ENCODE measurements at regions not wholly inside any gene's neighbourhood (a gene's known extent, or its start where the extent isn't known, plus 50 kb on each side); places are given as distances from the start of the nearest gene placed in this dataset.

GRCh38 chr13:26821672-26822071, 61.1 kb upstream of the GPR12 start:
- no peak for TF ChIP-seq CTCF (IDR thresholded peaks at IDR 0.05; ENCODE audit: extremely low read depth, low read depth, low read length)
- H3K27me3 ChIP-seq (ENCODE audit: insufficient read depth, low read length): no peaks in the 10 kb centered on the region
- no peaks in the 10 kb centered on the region for H3K4me1 ChIP-seq (ENCODE audit: insufficient read depth, low read length)
- no peaks in the 10 kb centered on the region for H3K36me3 ChIP-seq (ENCODE audit: insufficient read depth, low read length)
- no peak overlapping the region for H3K4me3 ChIP-seq (ENCODE audit: insufficient read depth, low read length)
- no peak overlapping the region for H2AFZ ChIP-seq (ENCODE audit: low read length)
- H3K79me2 ChIP-seq (ENCODE audit: insufficient read depth, low read length): no peaks in the 10 kb centered on the region
- no peaks in the 10 kb centered on the region for H3K9me3 ChIP-seq (ENCODE audit: low read depth, low read length)
- no peaks in the 10 kb centered on the region for H4K20me1 ChIP-seq (ENCODE audit: insufficient read depth, low read length)
- H3K4me2 ChIP-seq (ENCODE audit: insufficient read depth, low read length): no peak overlapping the region
- H3K27ac ChIP-seq (ENCODE audit: low read depth, low read length): no peak overlapping the region
- DNase-seq (ENCODE audit: insufficient read length, low spot score, missing footprints): no peak

- Histone ChIP-seq H4K20me1 (ENCODE audit: insufficient read depth, low read length) (no peaks in the 10 kb centered on the region), H3K27me3 (ENCODE audit: insufficient read depth, low read length) (no peaks in the 10 kb centered on the region), H3K4me3 (ENCODE audit: insufficient read depth, low read length) (no peak overlapping the region), H3K36me3 (ENCODE audit: insufficient read depth, low read length) (no peaks in the 10 kb centered on the region), H3K27ac (ENCODE audit: low read depth, low read length) (no peak overlapping the region), H3K79me2 (ENCODE audit: insufficient read depth, low read length) (no peaks in the 10 kb centered on the region), H2AFZ (ENCODE audit: low read length) (no peak overlapping the region), H3K9me3 (ENCODE audit: low read depth, low read length) (no peaks in the 10 kb centered on the region), H3K4me1 (ENCODE audit: insufficient read depth, low read length) (no peaks in the 10 kb centered on the region), H3K4me2 (ENCODE audit: insufficient read depth, low read length) (no peak overlapping the region)
- no peak for DNase-seq (ENCODE audit: insufficient read length, low spot score, missing footprints)
- TF ChIP-seq CTCF (IDR thresholded peaks at IDR 0.05; ENCODE audit: extremely low read depth, low read depth, low read length): no peak
Measured at GRCh38 chr13:26820871-26821270, 60.3 kb upstream of the GPR12 start.

- no peak overlapping the region for H2AFZ ChIP-seq (ENCODE audit: low read length)
- no peaks in the 10 kb centered on the region for H3K79me2 ChIP-seq (ENCODE audit: insufficient read depth, low read length)
- DNase-seq (ENCODE audit: insufficient read length, low spot score, missing footprints): no peak
- no peaks in the 10 kb centered on the region for H3K4me1 ChIP-seq (ENCODE audit: insufficient read depth, low read length)
- no peak for TF ChIP-seq CTCF (IDR thresholded peaks at IDR 0.05; ENCODE audit: extremely low read depth, low read depth, low read length)
- H3K36me3 ChIP-seq (ENCODE audit: insufficient read depth, low read length): no peaks in the 10 kb centered on the region
- no peak overlapping the region for H3K4me2 ChIP-seq (ENCODE audit: insufficient read depth, low read length)
- H3K9me3 ChIP-seq (ENCODE audit: low read depth, low read length): no peaks in the 10 kb centered on the region
- H3K27me3 ChIP-seq (ENCODE audit: insufficient read depth, low read length): no peaks in the 10 kb centered on the region
- H4K20me1 ChIP-seq (ENCODE audit: insufficient read depth, low read length): no peaks in the 10 kb centered on the region
- no peak overlapping the region for H3K27ac ChIP-seq (ENCODE audit: low read depth, low read length)
- H3K4me3 ChIP-seq (ENCODE audit: insufficient read depth, low read length): no peak overlapping the region
Measured at GRCh38 chr13:26819046-26819445, 58.5 kb upstream of the GPR12 start.

- H3K27me3 ChIP-seq (ENCODE audit: insufficient read depth, low read length): no peaks in the 10 kb centered on the region
- H3K9me3 ChIP-seq (ENCODE audit: low read depth, low read length): no peaks in the 10 kb centered on the region
- no peak overlapping the region for H3K4me2 ChIP-seq (ENCODE audit: insufficient read depth, low read length)
- DNase-seq (ENCODE audit: insufficient read length, low spot score, missing footprints): no peak
- no peaks in the 10 kb centered on the region for H3K79me2 ChIP-seq (ENCODE audit: insufficient read depth, low read length)
- no peaks in the 10 kb centered on the region for H3K4me1 ChIP-seq (ENCODE audit: insufficient read depth, low read length)
- no peak overlapping the region for H2AFZ ChIP-seq (ENCODE audit: low read length)
- no peak for TF ChIP-seq CTCF (IDR thresholded peaks at IDR 0.05; ENCODE audit: extremely low read depth, low read depth, low read length)
- no peaks in the 10 kb centered on the region for H4K20me1 ChIP-seq (ENCODE audit: insufficient read depth, low read length)
- no peaks in the 10 kb centered on the region for H3K36me3 ChIP-seq (ENCODE audit: insufficient read depth, low read length)
- H3K4me3 ChIP-seq (ENCODE audit: insufficient read depth, low read length): no peak overlapping the region
- H3K27ac ChIP-seq (ENCODE audit: low read depth, low read length): no peak overlapping the region
Measured at GRCh38 chr13:26816881-26817280, 56.3 kb upstream of the GPR12 start.

Data from osteoblast (primary cell).